A673 (cell line): ENCODE measurements at regions not wholly inside any gene's neighbourhood (a gene's known extent, or its start where the extent isn't known, plus 50 kb on each side); places are given as distances from the start of the nearest gene placed in this dataset.

Experiments
- BruUV-seq: library from RNA; stranded (reverse); fragments of 400-500 nt; replicated peaks from 2 replicates; lab custom pipeline; 2021; lab: Mats Ljungman, UMichigan
- CTCF ChIA-PET: fragments of 300-600 bp; sonication (Branson Sonifier 250); formaldehyde crosslinking; loops from one replicate; lab custom pipeline; 2022; ENCODE audit warnings: antibody characterized with exemption; lab: Charles Lee
- POLR2A ChIA-PET: fragments of 300-600 bp; sonication (Branson Sonifier 250); formaldehyde crosslinking; loops from one replicate; lab custom pipeline; 2022; ENCODE audit warnings: antibody characterized with exemption; ENCODE audit not compliant: low non-redundant PET; lab: Charles Lee
- DNase-seq: peaks from one replicate; pipeline ENCODE4 v3.0.0-alpha.2; 2015; ENCODE audit warnings: low spot score
- H3K27ac ChIP-seq: fragments of 200-600 bp; sonication (generic); 2 replicates; pipeline ENCODE4 v1.5.1; 2016; ENCODE audit warnings: mixed run types, low read depth, mild to moderate bottlenecking, mixed read lengths, antibody characterized with exemption, low read length; ENCODE audit not compliant: poor library complexity, severe bottlenecking
- H3K27me3 ChIP-seq: fragments of 200-600 bp; sonication (generic); replicated peaks from 2 replicates; pipeline ENCODE4 v1.6.1; 2017; ENCODE audit warnings: mixed run types, low read depth, mild to moderate bottlenecking, mixed read lengths, antibody characterized with exemption, low read length; ENCODE audit not compliant: insufficient read depth, poor library complexity
- H3K36me3 ChIP-seq: fragments of 200-600 bp; sonication (generic); 2 replicates; pipeline ENCODE4 v1.6.1; 2016; ENCODE audit warnings: mixed run types, mild to moderate bottlenecking, mixed read lengths, antibody characterized with exemption, low read length; ENCODE audit not compliant: insufficient read depth, poor library complexity, severe bottlenecking
- H3K4me1 ChIP-seq: fragments of 200-600 bp; sonication (generic); 2 replicates; pipeline ENCODE4 v1.6.1; 2017; ENCODE audit warnings: mixed run types, mild to moderate bottlenecking, mixed read lengths, antibody characterized with exemption, low read length; ENCODE audit not compliant: insufficient read depth, poor library complexity, severe bottlenecking
- H3K4me3 ChIP-seq: fragments of 200-600 bp; sonication (generic); 2 replicates; pipeline ENCODE4 v1.5.1; 2016; ENCODE audit warnings: low read depth, mixed run types, mild to moderate bottlenecking, mixed read lengths, low read length; ENCODE audit not compliant: poor library complexity, severe bottlenecking
- H3K9me3 ChIP-seq: fragments of 200-600 bp; sonication (generic); 2 replicates; pipeline ENCODE4 v1.6.1; 2016; ENCODE audit warnings: mixed run types, low read depth, mild to moderate bottlenecking, mixed read lengths, antibody characterized with exemption, low read length; ENCODE audit not compliant: poor library complexity, severe bottlenecking
- EZH2 ChIP-seq: fragments of 200-600 bp; sonication (generic); IDR thresholded peaks from 2 replicates; pipeline ENCODE4 v1.6.1; 2017; ENCODE audit warnings: borderline replicate concordance, low read depth, mild to moderate bottlenecking, mixed read lengths, antibody characterized with exemption, low read length; ENCODE audit not compliant: poor library complexity, severe bottlenecking
- intact Hi-C: fragments of 100-400 bp; cut with micrococcal nuclease; formaldehyde crosslinking; loops from one replicate; pipeline ENCODE4 v1.10.0; 2022; ENCODE audit not compliant: unreplicated experiment
- TF ChIP-seq, protein P1 (sequence below): fragments of 300-800, 200-600 bp; sonication (generic); conservative IDR thresholded peaks from 2 replicates; pipeline ENCODE4 v1.5.1; 2017; ENCODE audit warnings: low read depth, mild to moderate bottlenecking, antibody characterized with exemption, low read length, moderate library complexity, mixed read lengths

DNA sequence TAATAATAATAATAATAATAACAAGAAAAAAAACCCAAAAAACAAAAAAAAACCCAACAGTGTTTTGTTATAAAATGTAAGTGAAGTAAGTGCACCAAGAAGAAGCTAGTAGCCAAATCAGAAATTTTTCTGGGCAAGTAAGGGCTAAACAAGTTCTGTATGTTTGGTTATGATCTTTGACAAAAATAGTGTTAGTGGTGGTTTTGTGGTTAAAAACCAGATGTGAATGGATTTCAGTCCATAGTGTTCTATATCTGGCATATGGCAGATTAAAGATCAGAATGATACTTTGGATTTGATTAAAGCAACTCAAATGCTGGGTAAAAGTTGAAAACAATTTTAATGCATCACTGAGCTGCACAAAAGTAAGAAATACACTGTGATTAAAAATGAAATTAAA is 116.5 kb upstream of the NDST4 start:
- H3K27me3 ChIP-seq, result no peaks in the 10 kb centered on the region
- POLR2A ChIA-PET, result no interaction called here
- intact Hi-C loops, result loop anchor here (5.0 to 10.0 kb wide), 4 partner anchors 307 to 955 kb away; no protein-coding TSS in a partner anchor
- no peaks in the 10 kb centered on the region for H3K36me3 ChIP-seq
- DNase-seq, result no peak
- H3K27ac ChIP-seq, result no peak overlapping the region
- CTCF ChIA-PET, result no interaction called here
- H3K9me3 ChIP-seq, result peaks cover 6% of the 10 kb centered on the region
- no peak overlapping the region for H3K4me3 ChIP-seq
- TF ChIP-seq, protein P1, sequence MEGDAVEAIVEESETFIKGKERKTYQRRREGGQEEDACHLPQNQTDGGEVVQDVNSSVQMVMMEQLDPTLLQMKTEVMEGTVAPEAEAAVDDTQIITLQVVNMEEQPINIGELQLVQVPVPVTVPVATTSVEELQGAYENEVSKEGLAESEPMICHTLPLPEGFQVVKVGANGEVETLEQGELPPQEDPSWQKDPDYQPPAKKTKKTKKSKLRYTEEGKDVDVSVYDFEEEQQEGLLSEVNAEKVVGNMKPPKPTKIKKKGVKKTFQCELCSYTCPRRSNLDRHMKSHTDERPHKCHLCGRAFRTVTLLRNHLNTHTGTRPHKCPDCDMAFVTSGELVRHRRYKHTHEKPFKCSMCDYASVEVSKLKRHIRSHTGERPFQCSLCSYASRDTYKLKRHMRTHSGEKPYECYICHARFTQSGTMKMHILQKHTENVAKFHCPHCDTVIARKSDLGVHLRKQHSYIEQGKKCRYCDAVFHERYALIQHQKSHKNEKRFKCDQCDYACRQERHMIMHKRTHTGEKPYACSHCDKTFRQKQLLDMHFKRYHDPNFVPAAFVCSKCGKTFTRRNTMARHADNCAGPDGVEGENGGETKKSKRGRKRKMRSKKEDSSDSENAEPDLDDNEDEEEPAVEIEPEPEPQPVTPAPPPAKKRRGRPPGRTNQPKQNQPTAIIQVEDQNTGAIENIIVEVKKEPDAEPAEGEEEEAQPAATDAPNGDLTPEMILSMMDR, result no peak
- TF ChIP-seq EZH2, result no peak
- BruUV-seq, result no TSS peak
- H3K4me1 ChIP-seq, result peaks cover 23% of the 10 kb centered on the region

DNA sequence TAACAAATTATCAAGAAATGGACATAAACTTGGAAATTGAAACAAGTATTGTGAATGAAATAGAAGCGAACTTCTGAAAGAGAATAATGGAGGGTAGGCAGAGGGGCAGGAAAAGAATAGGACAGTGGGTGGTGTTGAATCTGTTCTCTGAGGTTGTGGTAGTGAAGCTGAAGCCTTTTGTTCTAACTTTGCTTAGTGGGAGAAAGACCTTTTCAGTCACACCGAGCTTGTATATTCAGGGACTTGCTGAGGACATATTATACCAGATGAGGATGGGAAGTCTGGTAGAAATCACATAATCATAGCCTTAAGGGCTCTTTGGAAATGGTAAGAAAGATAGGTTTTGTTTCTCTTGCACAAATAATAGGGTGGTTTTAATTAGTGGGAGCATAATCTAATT is 115.4 kb upstream of the NDST4 start:
- Histone ChIP-seq H3K4me1 (peaks cover 14% of the 10 kb centered on the region), H3K4me3 (no peak overlapping the region), H3K9me3 (peaks cover 6% of the 10 kb centered on the region), H3K36me3 (no peaks in the 10 kb centered on the region), H3K27me3 (no peaks in the 10 kb centered on the region), H3K27ac (no peak overlapping the region)
- no TSS peak for BruUV-seq
- ChIA-PET POLR2A (no interaction called here), CTCF (no interaction called here)
- DNase-seq, result no peak
- intact Hi-C loops, result no loop called here
- TF ChIP-seq, protein P1, result no peak
- no peak for TF ChIP-seq EZH2

DNA sequence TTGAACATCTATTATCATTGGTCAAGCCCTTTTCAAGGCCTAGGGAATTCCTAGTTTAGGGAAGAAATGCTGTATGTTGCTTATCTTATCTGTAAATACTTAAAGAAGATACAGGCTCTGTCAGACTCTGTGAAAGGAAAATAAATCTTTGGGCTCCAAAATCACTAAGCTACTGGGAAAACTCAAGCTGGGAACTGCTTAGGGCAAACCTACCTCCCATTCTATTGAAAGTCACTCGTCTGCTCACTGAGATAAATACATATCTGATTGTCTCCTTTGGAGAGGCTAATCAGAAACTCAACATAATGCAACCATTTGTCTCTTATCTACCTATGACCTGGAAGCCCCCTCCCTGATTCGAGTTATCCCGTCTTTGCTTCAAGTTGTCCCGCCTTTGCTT is 108.6 kb upstream of the NDST4 start:
- Histone ChIP-seq H3K4me3 (no peak overlapping the region), H3K9me3 (peaks cover 6% of the 10 kb centered on the region), H3K27me3 (no peaks in the 10 kb centered on the region), H3K27ac (no peak overlapping the region), H3K36me3 (no peaks in the 10 kb centered on the region), H3K4me1 (no peaks in the 10 kb centered on the region)
- intact Hi-C loops, result no loop called here
- ChIA-PET CTCF (no interaction called here), POLR2A (no interaction called here)
- TF ChIP-seq, protein P1, result no peak
- TF ChIP-seq EZH2, result no peak
- DNase-seq, result no peak
- no TSS peak for BruUV-seq
